ENCODE measurements at regions not wholly inside any gene's neighbourhood (a gene's known extent, or its start where the extent isn't known, plus 50 kb on each side); places are given as distances from the start of the nearest gene placed in this dataset.

DNA sequence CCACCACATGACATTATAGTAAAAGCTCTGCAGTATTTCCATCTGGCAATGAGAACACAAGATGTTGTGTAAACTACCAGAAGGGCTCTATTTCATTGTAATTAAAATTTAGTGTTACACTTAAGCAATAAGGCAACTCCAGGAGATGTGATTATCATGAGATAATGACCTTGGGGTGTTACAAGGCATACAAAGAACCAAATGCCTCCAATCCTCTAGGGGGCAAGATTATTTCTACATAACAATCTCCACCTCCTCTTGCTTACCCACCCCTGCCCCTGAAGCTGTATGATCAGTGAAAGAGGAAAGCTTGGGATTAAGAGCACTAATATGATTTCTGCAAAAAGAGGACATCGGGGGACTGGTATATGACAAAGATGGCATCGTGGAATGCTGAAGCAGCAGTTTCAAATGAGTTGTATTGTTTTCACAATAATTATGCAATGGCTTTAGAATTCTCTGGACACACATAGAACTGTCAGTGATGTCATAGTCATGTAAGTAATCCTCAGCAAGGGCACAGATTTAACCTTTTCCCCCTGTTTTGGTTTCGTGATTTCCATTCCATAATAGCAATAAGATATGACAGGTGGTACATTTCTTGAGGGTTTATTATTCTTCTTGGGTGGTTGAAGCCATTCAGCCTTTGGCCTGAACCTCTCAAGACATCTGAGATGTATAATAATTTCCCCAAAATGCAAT lies 295.3 kb downstream of the MZT1 start:
- Histone ChIP-seq H2AFZ (ENCODE audit: control insufficient read depth, low read depth, low read length) (no peak overlapping the region), H3K79me2 (ENCODE audit: control insufficient read depth, insufficient read depth, low read length) (no peaks in the 10 kb centered on the region), H3K9ac (ENCODE audit: control insufficient read depth, insufficient read depth, low read length) (no peak overlapping the region), H3K36me3 (ENCODE audit: control insufficient read depth in 2 of 2, insufficient read depth in 2 of 2, low read length in 1 of 2) (no peaks in the 10 kb centered on the region), H3K4me1 (ENCODE audit: control insufficient read depth, insufficient read depth, low read length) (no peaks in the 10 kb centered on the region), H4K20me1 (ENCODE audit: control insufficient read depth, insufficient read depth) (no peaks in the 10 kb centered on the region), H3K4me3 (no peak overlapping the region), H3K27me3 (replicated peaks in 1 of 2; ENCODE audit: control insufficient read depth in 2 of 2, insufficient read depth in 2 of 2, low read length in 1 of 2) (no peaks in the 10 kb centered on the region), H3K27ac (ENCODE audit: control insufficient read depth, insufficient read depth) (no peak overlapping the region), H3K4me2 (ENCODE audit: control insufficient read depth, insufficient read depth) (no peak overlapping the region), H3K9me3 (replicated peaks; ENCODE audit: control insufficient read depth, insufficient read depth, low read length) (no peaks in the 10 kb centered on the region)
- intact Hi-C loops (cut with micrococcal nuclease; ENCODE audit: unreplicated experiment): no loop called here
- in situ Hi-C loops (cut with MboI): no loop called here
- DNase-seq (ENCODE audit: low read depth, low spot score) (no peak), ATAC-seq (no peak), FAIRE-seq (no peak)
- BruUV-seq (replicated peaks): no TSS peak
- CTCF ChIA-PET: no interaction called here
- TF ChIP-seq ZSCAN29 (IDR thresholded peaks at IDR 0.05): no peak
- RAD21 ChIA-PET (ENCODE audit: unreplicated experiment): no interaction called here
- WGBS (ENCODE audit: insufficient coverage, insufficient replicate concordance, low lambda C conversion rate, missing lambda C conversion rate): 12% methylated on average over 3 of the region's 3 CpGs
- SMC1A ChIA-PET (ENCODE audit: uncharacterized antibody, unreplicated experiment): no interaction called here
- POLR2A ChIA-PET: no interaction called here

DNA sequence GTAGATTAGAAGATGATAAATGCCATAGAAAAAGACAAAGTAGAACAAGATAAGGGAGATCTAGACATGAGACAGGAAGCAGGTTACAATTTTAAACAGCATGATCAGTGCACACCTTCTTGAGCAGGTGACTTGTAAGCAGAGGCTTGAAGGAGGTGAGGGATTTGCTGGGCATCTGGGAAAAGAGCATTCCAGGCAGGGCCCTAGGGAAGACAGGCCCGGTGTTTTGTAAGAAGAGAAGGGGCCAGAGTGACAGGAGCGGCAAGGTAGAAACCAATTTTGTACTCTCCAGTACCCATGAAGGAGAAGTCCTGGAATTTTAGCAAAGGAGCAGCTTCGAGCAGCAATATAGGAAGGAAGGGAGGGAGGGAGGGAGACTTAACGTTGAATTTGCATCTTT lies 296.5 kb downstream of the MZT1 start:
- Histone ChIP-seq H3K79me2 (ENCODE audit: control insufficient read depth, insufficient read depth, low read length) (no peaks in the 10 kb centered on the region), H3K36me3 (ENCODE audit: control insufficient read depth in 2 of 2, insufficient read depth in 2 of 2, low read length in 1 of 2) (no peaks in the 10 kb centered on the region), H3K4me2 (ENCODE audit: control insufficient read depth, insufficient read depth) (no peak overlapping the region), H3K27me3 (replicated peaks in 1 of 2; ENCODE audit: control insufficient read depth in 2 of 2, insufficient read depth in 2 of 2, low read length in 1 of 2) (no peaks in the 10 kb centered on the region), H3K4me1 (ENCODE audit: control insufficient read depth, insufficient read depth, low read length) (no peaks in the 10 kb centered on the region), H4K20me1 (ENCODE audit: control insufficient read depth, insufficient read depth) (no peaks in the 10 kb centered on the region), H2AFZ (ENCODE audit: control insufficient read depth, low read depth, low read length) (no peak overlapping the region), H3K9me3 (replicated peaks; ENCODE audit: control insufficient read depth, insufficient read depth, low read length) (no peaks in the 10 kb centered on the region), H3K9ac (ENCODE audit: control insufficient read depth, insufficient read depth, low read length) (no peak overlapping the region), H3K27ac (ENCODE audit: control insufficient read depth, insufficient read depth) (no peak overlapping the region), H3K4me3 (no peak overlapping the region)
- intact Hi-C loops (cut with micrococcal nuclease; ENCODE audit: unreplicated experiment): no loop called here
- DNase-seq (ENCODE audit: low read depth, low spot score) (no peak), ATAC-seq (no peak), FAIRE-seq (no peak)
- CTCF ChIA-PET: no interaction called here
- RAD21 ChIA-PET (ENCODE audit: unreplicated experiment): no interaction called here
- no TSS peak for BruUV-seq (replicated peaks)
- in situ Hi-C loops (cut with MboI): no loop called here
- SMC1A ChIA-PET (ENCODE audit: uncharacterized antibody, unreplicated experiment): no interaction called here
- POLR2A ChIA-PET: no interaction called here
- TF ChIP-seq HCFC1 (IDR thresholded peaks at IDR 0.05; ENCODE audit: low read length): no peak
- no peak for TF ChIP-seq MYB (IDR thresholded peaks at IDR 0.05; ENCODE audit: borderline replicate concordance, low read depth, low read length)
- TF ChIP-seq CHD4 (IDR thresholded peaks at IDR 0.05): no peak
- TF ChIP-seq SPI1 (IDR thresholded peaks at IDR 0.05; ENCODE audit: borderline replicate concordance, insufficient read depth, low read depth, low read length): no peak
- no peak for TF ChIP-seq RAD51 (IDR thresholded peaks at IDR 0.05)
- no peak for TF ChIP-seq KLF5 (IDR thresholded peaks at IDR 0.05; ENCODE audit: partially characterized antibody)
- 11% methylated on average over 4 of the region's 4 CpGs for WGBS (ENCODE audit: insufficient coverage, insufficient replicate concordance, low lambda C conversion rate, missing lambda C conversion rate)
